Activated CD8-positive, alpha-beta T cell treated with anti-CD3 and anti-CD28 coated beads, Interleukin-2, amount 10 ng/mL, durations not matched to agents 7 days and 5 days (primary cell): ENCODE measurements at regions not wholly inside any gene's neighbourhood (a gene's known extent, or its start where the extent isn't known, plus 50 kb on each side); places are given as distances from the start of the nearest gene placed in this dataset.
A peak's percentile ranks its signal among the peaks of the same experiment; 100 is the strongest.

Source experiments
- ATAC-seq: fragments of 150-1000 bp; cut with Tn5 transposase; one replicate; pipeline ENCODE4 v1.10.0; 2021; ENCODE audit warnings: moderate library complexity
- CTCF ChIA-PET: fragments of 350-600 bp; sonication (Branson Sonifier 250); formaldehyde crosslinking; loops from one replicate; lab custom pipeline; 2021; ENCODE audit warnings: antibody characterized with exemption; lab: Charles Lee
- POLR2A ChIA-PET: fragments of 350-600 bp; sonication (Branson Sonifier 250); formaldehyde crosslinking; loops from one replicate; lab custom pipeline; 2021; ENCODE audit warnings: antibody characterized with exemption; lab: Charles Lee
- DNase-seq: peaks from one replicate; pipeline ENCODE4 v3.0.0-alpha.2; 2020
- H3K27ac Mint-ChIP-seq: one replicate; pipeline ENCODE4 v1.8.0; 2021; ENCODE audit warnings: mild to moderate bottlenecking, mixed read lengths
- H3K27me3 Mint-ChIP-seq: one replicate; pipeline ENCODE4 v1.8.0; 2021; ENCODE audit warnings: low read depth, mixed read lengths
- H3K36me3 Mint-ChIP-seq: one replicate; pipeline ENCODE4 v1.8.0; 2021; ENCODE audit warnings: low read depth, mixed read lengths
- H3K4me1 Mint-ChIP-seq: one replicate; pipeline ENCODE4 v1.8.0; 2021; ENCODE audit warnings: low read depth, mixed read lengths
- H3K4me3 Mint-ChIP-seq: one replicate; pipeline ENCODE4 v1.8.0; 2021; ENCODE audit warnings: mild to moderate bottlenecking, mixed read lengths
- H3K9me3 Mint-ChIP-seq: one replicate; pipeline ENCODE4 v1.8.0; 2022; ENCODE audit warnings: mixed read lengths; ENCODE audit not compliant: insufficient read depth

DNA sequence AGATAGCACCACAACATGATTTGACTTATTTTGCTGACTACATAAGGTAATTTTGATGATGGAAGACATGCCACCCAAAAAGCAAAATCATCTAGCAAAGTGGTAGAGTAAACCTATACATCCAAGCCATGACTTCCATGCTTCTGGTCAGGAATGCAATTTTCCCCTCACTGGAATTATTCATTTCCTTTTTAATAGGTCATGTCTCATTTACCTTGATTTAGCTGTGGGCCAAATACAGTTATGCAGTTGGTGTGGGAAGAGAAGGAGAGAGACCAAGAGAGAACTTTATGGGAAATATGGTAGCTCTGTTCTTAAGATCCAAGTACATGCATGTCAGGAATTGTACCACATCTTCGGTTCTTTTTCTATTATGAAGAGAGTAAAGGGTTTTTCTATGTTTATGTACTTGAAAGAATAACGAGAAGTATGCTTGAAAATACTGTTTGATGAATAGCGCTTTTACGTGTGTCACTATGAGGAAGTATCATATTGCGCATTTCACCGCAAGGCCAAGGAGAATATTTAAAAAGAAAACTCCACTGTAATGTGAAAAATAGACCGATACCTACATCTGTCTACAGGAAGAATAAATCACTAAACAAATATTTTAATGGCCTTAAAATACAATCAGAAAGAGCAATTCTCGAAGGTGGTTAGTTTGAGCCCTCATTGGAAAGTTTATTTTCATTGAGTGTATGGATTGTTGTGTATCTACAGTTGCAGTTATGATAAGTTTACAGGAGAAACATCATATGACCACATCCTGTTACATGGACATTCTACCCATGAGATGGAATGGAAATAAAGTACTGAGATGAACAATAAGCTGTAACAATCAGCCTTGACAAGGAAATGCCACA, 134.0 kb downstream of the FOXD1 start:
- H3K4me3 Mint-ChIP-seq, result no peak overlapping the region
- H3K36me3 Mint-ChIP-seq, result no peaks in the 10 kb centered on the region
- H3K9me3 Mint-ChIP-seq, result no peaks in the 10 kb centered on the region
- H3K27me3 Mint-ChIP-seq, result peaks cover 65% of the 10 kb centered on the region
- H3K27ac Mint-ChIP-seq, result no peak overlapping the region
- POLR2A ChIA-PET, result no interaction called here
- ATAC-seq (no peak), DNase-seq (no peak)
- CTCF ChIA-PET, result no interaction called here
- H3K4me1 Mint-ChIP-seq, result peaks cover 5% of the 10 kb centered on the region

DNA sequence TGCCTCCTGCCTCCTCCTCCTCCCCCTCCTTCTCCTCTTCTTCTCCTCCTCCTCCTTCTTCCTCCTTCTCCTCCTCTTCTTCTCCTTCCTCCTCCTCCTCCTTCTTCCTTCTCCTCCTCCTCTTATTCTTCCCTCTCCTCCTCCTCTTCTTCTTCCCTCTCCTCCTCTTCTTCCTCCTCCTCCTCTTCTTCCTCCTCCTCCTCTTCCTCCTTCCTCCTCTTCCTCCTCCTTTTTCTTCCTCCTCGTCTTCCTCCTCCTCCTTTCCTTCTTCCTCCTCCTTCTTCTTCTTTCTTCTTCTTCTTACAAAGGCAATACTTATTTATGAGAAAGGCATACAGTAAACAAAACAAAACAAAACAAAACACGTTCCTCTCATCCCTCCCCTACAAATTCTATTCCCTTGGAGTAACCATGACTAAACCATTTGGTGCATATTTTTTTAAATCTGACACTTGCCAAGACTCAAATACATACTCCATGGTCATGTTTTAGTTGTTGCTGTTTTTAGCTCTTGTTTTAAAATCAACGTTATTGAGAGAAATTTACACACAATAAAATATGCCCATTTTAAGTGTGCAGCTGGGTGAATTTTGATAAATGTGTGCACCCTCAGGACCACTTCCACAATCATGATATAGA, 135.6 kb downstream of the FOXD1 start:
- POLR2A ChIA-PET, result no interaction called here
- Mint-ChIP-seq H3K27ac (no peak overlapping the region), H3K4me1 (peaks cover 5% of the 10 kb centered on the region), H3K36me3 (no peaks in the 10 kb centered on the region), H3K4me3 (no peak overlapping the region), H3K9me3 (no peaks in the 10 kb centered on the region), H3K27me3 (peaks cover 64% of the 10 kb centered on the region)
- no peak for DNase-seq
- CTCF ChIA-PET, result interaction anchor here (0.6 to 1.0 kb wide), 2 partner anchors 138 to 147 kb away, joined by 3 read pairs; no protein-coding TSS in a partner anchor
- no peak for ATAC-seq

- H3K36me3 Mint-ChIP-seq, result no peaks in the 10 kb centered on the region
- POLR2A ChIA-PET, result no interaction called here
- H3K27me3 Mint-ChIP-seq, result peaks cover 66% of the 10 kb centered on the region
- H3K9me3 Mint-ChIP-seq, result no peaks in the 10 kb centered on the region
- H3K27ac Mint-ChIP-seq, result no peak overlapping the region
- peak; percentile 49 for DNase-seq
- peaks cover 5% of the 10 kb centered on the region for H3K4me1 Mint-ChIP-seq
- CTCF ChIA-PET, result interaction anchor here (3.8 kb wide), 1 partner anchor 138 kb away, joined by 17 read pairs; no protein-coding TSS in a partner anchor
- ATAC-seq, result peak; percentile 39
- no peak overlapping the region for H3K4me3 Mint-ChIP-seq
These were observed 136.3 kb downstream of the FOXD1 start for GRCh38 chr5:73312146-73312871.

DNA sequence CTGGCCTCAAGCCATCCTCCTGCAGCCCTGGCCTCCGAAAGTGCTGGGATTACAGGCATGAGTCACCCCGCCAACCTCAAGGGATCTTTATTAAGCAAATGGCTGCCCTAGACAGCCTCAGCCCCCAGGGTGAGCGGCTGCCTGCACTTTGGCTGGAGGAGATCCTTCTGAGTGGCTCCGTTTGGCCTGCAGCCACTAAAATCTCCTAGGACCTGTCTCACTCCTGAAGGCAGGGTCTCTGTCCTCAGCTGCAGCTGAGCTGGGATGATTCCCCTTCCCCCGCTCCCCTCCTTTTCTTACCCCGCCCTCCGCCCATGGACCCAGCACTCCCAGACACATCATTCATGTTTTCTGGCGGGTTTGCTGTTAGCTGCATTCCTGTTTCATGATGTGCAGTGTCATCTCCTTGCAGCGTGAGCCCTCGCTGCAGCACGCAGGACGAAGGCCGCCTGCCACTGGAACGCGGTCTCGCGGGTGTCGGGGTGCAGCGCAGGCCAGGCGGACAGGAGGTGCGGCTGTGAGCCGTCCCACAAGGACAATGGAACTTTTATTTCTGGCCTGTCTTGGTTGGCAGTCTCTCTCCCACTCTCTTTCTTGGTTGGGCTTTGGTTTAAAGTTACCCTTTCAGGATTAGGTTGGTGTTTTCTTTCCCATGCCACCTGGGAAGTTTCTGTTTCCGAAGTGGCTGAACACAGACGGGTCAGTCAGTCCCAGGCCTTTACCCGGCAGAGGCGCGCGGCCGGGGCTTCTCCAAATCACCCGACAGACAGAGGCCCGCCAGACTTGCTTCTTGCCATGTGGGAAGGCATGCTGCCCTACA, 137.1 kb downstream of the FOXD1 start:
- DNase-seq, result no peak
- peaks cover 7% of the 10 kb centered on the region for H3K4me1 Mint-ChIP-seq
- CTCF ChIA-PET, result interaction anchor here (1.5 to 3.8 kb wide), 2 partner anchors 139 to 143 kb away, joined by 3 to 17 read pairs; no protein-coding TSS in a partner anchor
- POLR2A ChIA-PET, result no interaction called here
- ATAC-seq, result no peak
- no peaks in the 10 kb centered on the region for H3K36me3 Mint-ChIP-seq
- no peak overlapping the region for H3K27ac Mint-ChIP-seq
- no peaks in the 10 kb centered on the region for H3K9me3 Mint-ChIP-seq
- H3K27me3 Mint-ChIP-seq, result peaks cover 67% of the 10 kb centered on the region
- no peak overlapping the region for H3K4me3 Mint-ChIP-seq

GRCh38 chr5:73307645-73308355, 134.8 kb downstream of the TMEM174 start:
- POLR2A ChIA-PET, result no interaction called here
- peaks cover 1% of the 10 kb centered on the region for H3K36me3 Mint-ChIP-seq
- H3K9me3 Mint-ChIP-seq, result no peaks in the 10 kb centered on the region
- H3K4me1 Mint-ChIP-seq, result peaks cover 7% of the 10 kb centered on the region
- H3K27me3 Mint-ChIP-seq, result peaks cover 70% of the 10 kb centered on the region
- no peak for DNase-seq
- no peak overlapping the region for H3K4me3 Mint-ChIP-seq
- no peak for ATAC-seq
- no peak overlapping the region for H3K27ac Mint-ChIP-seq
- CTCF ChIA-PET, result no interaction called here

GRCh38 chr5:73306741-73307275, 133.8 kb downstream of the TMEM174 start:
- peaks cover 3% of the 10 kb centered on the region for H3K36me3 Mint-ChIP-seq
- H3K4me1 Mint-ChIP-seq, result peaks cover 2% of the 10 kb centered on the region
- peaks cover 70% of the 10 kb centered on the region for H3K27me3 Mint-ChIP-seq
- no peak overlapping the region for H3K27ac Mint-ChIP-seq
- DNase-seq (no peak), ATAC-seq (no peak)
- ChIA-PET POLR2A (no interaction called here), CTCF (interaction anchor here (1.3 kb wide), 1 partner anchor 144 kb away, joined by 6 read pairs; no protein-coding TSS in a partner anchor)
- no peak overlapping the region for H3K4me3 Mint-ChIP-seq
- no peaks in the 10 kb centered on the region for H3K9me3 Mint-ChIP-seq

- no peak for ATAC-seq
- DNase-seq, result no peak
- CTCF ChIA-PET, result interaction anchor here (1.3 kb wide), 1 partner anchor 145 kb away, joined by 6 read pairs; no protein-coding TSS in a partner anchor
- Mint-ChIP-seq H3K9me3 (no peaks in the 10 kb centered on the region), H3K4me3 (no peak overlapping the region), H3K36me3 (peaks cover 3% of the 10 kb centered on the region), H3K27me3 (peaks cover 70% of the 10 kb centered on the region), H3K4me1 (peaks cover 2% of the 10 kb centered on the region), H3K27ac (no peak overlapping the region)
- POLR2A ChIA-PET, result no interaction called here
These were observed 133.2 kb downstream of the TMEM174 start for GRCh38 chr5:73306078-73306719.

DNA sequence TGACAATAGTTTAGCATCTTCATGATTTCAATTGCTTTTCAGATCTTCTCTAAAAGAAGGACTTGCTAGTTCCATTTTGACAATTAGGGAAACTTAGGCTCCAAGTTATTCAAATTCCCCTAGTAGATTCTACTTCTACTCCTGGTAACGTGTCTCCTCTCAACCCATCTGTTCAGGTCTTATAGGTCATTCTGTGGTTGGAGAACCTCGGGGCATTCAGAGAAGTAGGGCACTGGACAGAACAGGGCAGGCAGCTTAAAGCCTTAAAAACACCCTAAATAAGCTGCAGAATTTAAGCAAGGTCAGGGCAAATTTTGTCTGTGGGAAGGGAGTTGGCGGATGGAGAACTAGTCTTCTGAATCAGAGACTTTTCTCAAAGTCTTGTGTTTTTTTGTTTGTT, 132.4 kb downstream of the TMEM174 start:
- peaks cover 76% of the 10 kb centered on the region for H3K27me3 Mint-ChIP-seq
- H3K4me1 Mint-ChIP-seq, result peaks cover 2% of the 10 kb centered on the region
- H3K4me3 Mint-ChIP-seq, result no peak overlapping the region
- CTCF ChIA-PET, result interaction anchor here (1.3 kb wide), 1 partner anchor 146 kb away, joined by 6 read pairs; no protein-coding TSS in a partner anchor
- no peak overlapping the region for H3K27ac Mint-ChIP-seq
- POLR2A ChIA-PET, result interaction anchor here (0.7 kb wide), 1 partner anchor 193 kb away, joined by 3 read pairs; no protein-coding TSS in a partner anchor
- no peaks in the 10 kb centered on the region for H3K9me3 Mint-ChIP-seq
- no peak for DNase-seq
- ATAC-seq, result no peak
- H3K36me3 Mint-ChIP-seq, result peaks cover 3% of the 10 kb centered on the region

- Mint-ChIP-seq H3K27me3 (peaks cover 78% of the 10 kb centered on the region), H3K4me3 (no peak overlapping the region), H3K4me1 (peaks cover 2% of the 10 kb centered on the region), H3K36me3 (peaks cover 3% of the 10 kb centered on the region), H3K27ac (no peak overlapping the region), H3K9me3 (no peaks in the 10 kb centered on the region)
- ChIA-PET CTCF (interaction anchor here (0.9 kb wide), 1 partner anchor 147 kb away, joined by 3 read pairs; no protein-coding TSS in a partner anchor), POLR2A (no interaction called here)
- DNase-seq, result no peak
- no peak for ATAC-seq
These were observed 131.4 kb downstream of the TMEM174 start for GRCh38 chr5:73304381-73304780.
